ENCODE measurements at regions not wholly inside any gene's neighbourhood (a gene's known extent, or its start where the extent isn't known, plus 50 kb on each side); places are given as distances from the start of the nearest gene placed in this dataset.
"Not testable (repeated sequence)": the region's sequence is repeated elsewhere in the genome, so short reads cannot be mapped to it uniquely, and the experiment has no call there.

DNA sequence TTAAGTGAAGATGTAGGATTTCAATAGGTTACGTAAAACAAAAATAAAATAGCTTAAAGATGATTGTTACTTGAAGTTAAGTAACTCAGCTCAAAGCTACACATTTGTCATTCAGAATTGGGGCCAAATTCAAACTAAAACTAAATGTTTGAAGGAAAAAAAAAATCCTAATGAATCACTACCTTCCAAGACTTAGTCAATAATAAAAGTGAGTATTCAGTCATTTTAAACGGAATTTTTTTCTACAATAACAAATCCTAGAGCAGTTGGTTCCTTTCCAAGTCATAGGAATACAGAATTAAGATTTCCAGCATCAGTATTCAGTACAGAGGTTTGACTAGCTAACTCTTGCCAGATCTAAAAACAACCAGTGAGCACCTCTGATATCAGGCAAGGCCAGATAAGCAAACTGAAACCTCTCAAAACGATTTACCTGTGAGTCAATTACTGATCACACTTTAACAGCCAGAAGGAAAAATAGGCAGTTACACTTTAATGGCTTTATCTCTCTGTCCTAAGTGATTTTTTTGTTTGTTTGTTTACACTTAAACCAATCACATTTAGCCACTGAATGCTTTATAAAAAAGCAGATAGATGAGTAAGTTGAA, 669.8 kb upstream of the ANKRD30A start:
- DNase-seq: no peak

DNA sequence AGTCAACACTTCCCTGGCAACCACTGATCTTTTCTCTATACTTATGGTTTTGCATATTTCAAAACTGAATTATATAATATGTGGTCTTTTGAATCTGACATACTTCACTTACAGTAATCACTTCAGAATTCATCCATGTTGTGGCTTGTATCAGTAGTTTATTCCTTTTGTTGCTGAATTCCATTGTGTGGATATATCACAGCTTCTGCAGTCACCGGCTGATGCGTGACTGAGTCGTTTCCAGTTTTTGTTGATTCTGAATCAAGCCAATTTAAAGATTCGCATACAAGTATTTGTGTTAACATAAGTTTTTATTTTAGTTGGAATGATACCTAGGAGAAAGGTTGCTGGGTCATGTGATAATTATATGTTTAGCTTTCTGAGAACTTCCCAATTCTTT, 672.5 kb upstream of the ANKRD30A start:
- DNase-seq: no peak

DNA sequence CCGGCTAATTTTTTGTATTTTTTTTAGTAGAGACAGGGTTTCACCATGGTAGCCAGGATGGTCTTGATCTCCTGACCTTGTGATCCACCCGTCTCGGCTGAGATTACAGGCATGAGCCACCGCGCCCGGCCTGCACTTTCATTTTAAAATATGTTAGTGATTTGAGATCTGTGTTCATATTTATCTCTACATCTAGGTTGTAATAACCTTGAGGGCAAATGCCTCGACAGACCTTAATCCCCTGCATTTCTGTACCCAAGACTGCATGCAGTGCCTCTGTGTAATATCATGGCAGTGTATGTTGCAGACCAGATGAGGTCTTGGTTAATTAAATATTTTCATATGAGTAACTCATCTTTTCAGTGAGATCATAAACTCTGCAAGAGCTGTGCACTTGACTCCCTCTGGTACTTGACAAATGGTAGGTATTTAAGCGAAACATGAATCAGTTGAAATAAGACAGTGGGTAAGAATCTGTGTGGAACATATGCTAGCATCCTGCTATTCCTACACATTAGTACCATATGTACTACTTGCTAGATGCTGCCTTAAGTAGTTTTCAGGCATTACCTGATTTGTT, 673.9 kb upstream of the ANKRD30A start:
- DNase-seq: no peak

DNA sequence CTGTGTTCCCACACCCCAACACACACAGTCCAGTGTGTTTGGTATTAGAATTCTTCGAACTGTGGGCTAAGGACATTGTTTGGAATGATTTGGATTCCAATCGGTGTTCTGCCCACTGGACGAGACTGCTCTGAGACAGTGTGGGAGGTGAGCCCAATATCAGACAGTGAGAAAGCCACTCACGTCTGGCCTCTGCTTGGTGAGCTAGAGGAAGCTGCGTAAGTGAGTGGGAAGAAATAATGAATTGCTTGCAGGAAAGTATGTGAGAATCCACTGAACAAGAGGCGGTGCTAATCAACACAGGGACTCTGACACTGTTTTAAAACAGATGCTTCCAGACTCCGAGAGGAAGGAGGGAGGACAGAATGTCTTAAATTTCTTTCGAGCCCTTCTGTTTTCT, 675.0 kb upstream of the ANKRD30A start:
- DNase-seq: peak in 1 of 56 donors; percentile 5

DNA sequence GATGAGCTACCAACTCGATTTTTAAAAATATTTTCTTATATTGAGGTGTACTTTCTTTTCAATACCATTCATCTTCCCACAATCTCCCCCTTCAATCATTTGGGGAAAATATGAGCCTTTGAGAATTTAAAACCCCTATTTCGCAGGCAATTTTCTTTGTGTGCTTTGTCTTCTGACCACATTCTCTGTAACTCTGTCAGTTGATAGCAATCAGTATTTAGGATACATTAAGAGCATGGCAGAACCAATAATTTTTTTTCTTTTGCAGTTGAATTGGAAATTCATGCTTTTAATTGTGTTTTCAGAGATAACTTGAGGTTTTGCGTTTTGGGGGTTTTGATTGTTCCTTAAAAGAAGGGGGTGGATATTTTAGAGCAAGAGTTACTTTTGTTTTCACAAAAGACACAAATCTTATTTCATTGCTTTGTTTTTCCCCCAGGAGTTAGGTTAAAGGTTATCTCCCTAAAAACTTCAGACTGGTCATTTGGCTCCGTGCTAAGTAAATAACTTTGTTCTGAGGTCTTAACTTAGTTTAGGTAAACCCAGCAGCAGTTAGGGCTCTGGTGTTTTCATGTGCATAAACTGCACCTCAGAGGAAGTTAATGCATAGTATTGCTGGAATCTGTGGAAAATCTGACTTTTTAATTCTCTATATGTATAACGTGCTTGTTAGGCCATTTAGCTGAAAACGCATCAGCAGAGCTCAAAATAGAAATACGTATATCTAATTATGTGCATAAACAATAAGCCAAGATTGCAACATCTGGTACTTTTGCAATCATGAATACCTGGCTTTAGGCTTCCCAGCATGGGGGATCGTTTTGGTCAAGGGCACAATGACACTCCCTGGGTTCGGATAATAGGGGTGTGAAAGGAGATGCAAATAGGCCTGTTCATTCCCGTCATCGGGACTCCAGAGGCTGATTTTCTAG, 676.4 kb upstream of the ANKRD30A start:
- no peak for DNase-seq

DNA sequence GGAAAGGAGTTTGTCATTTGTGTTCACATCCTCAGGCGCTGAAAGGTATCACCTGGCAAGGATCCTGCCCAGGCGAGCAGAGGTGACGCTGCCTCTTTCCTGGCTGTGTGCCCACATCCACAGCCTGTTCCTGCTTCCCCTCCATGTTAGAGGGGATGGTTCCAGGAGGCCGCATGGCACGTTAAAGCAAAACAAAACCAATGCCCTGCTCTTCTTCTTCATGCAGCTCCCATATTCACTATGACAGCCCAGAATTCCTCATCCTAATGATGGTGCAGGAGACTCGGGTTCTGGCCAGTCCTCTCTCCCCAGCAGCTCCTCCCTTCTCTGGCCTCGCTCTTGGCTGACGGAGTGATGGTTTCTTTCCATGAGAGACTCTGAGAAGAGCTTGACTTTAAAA, 678.5 kb upstream of the ANKRD30A start:
- no peak for DNase-seq

DNA sequence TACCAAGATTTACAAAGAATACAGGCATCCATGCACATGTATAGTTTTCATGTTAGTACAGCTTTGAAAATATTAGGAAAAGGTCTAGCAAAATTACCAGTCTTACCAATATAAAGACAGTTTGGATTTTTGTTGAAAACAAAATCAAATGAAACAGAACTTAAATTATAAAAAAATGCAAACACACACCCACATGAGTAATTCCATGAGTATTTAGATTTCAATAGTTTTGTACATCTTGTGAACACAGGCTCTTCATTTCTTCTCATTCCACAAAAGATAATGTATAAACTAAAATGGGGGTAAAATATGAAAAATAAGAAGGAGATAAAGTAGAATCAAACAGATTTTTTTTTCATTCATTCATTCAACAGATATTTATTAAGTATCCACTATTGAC, 682.2 kb upstream of the ANKRD30A start:
- DNase-seq: no peak

DNA sequence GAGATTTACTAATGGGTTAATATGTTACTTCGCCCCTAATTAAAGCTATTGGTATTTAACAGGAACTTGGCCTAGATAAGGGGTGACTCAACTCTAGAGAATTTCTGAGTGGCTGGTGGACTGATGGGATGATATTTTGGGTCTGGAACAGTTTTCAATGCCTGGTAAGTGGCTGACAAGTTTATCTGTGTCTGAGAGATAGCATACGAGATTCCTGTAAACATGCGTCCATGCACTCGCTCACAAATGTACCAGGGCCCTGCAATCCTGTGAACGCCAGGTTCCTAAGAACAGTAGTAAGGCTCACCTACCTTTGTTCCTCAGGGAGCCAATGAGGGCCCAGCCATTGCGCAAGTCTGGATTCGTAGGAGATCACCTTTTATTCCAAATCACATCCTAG, 683.8 kb upstream of the ANKRD30A start:
- no peak for DNase-seq

DNA sequence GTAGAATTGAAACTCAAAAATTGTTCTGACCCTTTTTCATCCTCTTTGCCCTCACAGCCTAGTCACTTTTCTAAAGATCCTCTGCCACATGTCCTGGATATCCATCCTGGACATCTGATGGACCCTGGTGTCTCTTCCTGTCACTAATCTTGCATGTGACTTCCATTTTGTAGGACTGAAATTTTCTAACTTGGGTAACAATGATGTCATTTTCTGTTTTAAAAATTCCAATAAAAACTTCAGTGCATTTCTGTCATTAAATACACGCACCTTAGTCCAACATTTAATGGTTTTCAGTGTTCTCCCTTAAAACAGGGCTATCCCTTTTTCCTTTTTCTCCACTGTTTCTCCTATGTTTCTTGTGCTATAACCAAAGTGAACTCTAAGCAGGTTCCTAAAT, 684.9 kb upstream of the ANKRD30A start:
- no peak for DNase-seq

DNA sequence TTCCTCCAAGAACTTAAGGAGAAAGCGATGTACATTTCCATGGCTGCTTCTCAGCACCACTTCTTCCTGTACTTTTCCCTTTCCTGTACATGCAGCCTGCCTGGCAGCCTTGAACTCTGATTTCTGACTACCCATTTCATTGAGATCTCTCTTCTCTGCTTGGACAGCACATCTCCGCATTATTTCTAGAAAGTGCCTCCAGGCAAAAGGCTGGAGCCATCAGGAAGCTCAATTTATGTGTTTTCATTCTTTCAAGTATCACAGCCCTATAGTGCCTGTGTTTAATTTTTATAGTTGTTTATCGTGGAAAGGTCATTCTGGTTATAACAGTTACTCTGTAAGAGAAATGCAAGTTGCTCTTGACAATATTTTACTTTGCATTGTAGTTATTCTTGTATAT, 688.0 kb upstream of the ANKRD30A start:
- DNase-seq: no peak

DNA sequence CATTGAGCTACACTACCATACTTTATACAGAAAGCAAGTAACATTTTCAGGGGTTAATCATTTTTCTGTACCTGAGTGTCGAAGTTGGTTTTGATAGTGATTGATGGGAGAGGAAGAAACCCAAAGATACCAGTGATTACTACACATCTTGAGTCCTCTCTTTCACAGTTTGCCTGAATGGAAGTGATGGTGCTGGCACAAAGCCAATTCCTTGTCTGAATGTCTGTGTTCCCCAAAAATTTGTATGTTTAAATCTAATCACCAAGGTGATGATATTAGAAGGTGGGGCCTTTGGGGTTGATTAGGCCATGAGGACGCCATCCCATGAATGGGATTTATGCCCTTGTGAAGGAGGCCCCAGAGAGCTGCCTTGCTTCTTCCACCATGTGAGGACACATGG, 696.9 kb upstream of the ANKRD30A start:
- DNase-seq: no peak

DNA sequence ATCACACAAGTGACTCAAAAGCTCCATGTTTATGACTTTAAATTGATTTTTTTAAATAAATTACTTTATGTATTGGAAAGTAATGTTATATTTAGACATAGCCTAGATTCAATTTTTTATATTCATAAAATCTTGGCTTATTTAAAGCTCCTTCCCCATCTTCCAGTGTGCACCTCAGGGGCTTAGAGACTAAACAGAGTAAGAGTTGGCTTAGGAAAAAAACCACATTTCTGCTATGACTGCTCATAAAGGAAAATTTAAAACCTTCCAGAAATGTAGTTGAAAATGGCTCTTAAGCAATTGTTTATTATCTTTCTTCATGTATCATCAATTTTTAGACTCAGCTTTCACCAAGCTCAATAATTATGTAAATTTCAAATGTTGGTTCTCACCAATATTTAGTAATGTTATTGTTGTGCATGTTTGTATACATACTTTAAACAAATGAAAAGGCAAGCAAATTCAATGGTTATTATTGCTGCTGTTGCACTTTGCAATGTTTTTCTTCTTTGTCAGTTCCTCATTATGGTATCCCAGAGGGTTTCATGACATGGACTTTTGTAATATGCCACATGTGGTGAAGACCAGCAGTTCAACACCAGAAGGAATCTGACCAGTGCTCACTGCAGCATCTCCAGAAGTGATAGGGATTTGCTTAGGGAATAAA, 700.1 kb upstream of the ANKRD30A start:
- DNase-seq: no peak

DNA sequence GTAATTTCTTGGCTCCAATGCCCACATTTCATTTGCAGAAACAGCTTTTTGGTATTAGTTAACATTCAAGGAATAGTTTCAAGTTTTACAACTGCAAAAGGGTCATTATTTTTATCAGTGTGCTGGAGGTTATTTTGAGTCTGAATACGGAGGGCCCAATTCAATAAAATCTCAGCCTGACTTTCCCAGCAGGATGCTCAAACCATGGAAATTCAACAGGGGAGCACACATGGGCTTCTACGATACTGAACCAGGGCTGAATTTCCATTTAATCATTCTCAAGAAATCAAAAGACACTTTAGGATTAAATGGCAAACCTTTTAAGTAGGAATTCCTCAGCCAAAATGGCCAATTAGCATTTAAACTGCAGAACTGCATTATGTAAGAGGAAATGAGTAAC, 700.9 kb upstream of the ANKRD30A start:
- no peak for DNase-seq

DNA sequence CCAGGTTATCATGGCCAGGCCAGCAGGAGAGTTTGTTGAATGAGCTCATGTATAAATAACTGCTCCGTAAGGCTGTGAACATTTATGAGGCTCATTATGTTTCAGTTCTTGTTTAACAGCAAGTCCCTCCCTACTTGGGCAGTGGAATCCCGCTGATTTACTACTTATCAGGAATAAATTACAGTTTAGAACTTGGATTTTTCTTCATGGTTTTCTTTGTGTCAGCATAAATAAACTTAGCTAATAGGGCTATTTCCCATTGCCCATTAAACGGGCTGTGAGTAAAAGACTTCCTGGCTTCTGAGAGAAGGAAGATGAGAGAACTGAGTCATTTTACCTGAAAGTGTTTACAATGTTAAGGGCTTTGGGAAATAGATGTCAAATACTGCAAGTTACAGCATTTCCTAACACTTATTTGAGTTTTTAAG, 701.6 kb upstream of the ANKRD30A start:
- no peak for DNase-seq

DNA sequence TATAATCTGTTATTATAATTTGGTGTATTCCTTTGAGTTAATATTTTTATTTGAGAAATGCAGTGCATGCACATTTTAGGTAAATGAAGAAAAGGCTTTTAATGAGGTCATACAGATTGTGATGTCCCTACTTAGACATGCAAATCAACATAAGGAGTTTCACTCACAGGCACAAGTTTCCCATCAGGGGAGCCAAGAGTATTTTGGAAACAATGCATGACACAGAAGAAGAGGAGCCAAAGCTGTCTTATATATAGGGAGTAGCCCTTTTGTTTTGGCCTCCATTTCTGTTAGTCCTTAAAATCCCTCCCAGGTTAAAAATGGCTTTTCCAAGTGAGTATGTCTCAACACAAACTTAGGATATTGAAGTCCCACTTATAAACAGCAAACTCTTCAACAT, 703.4 kb upstream of the ANKRD30A start:
- DNase-seq: no peak

DNA sequence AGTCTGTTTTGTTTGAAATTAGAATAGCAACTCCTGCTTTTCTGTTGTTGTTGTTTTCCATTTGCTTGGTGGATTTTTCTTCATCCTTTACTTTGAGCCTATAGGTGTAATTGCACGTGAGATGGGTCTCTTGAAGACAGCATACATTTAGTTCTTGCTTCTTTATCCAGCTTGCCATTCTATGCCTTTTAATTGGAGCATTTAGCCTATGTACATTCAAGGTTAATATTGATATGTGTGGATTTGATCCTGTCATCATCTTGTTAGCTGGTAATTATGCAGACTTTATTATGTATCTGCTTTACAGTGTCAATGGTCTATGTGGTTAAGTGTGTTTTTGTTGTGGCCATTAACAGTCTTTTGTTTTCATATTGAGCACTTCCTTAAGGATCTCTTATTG, 708.9 kb upstream of the ANKRD30A start:
- DNase-seq: no peak

DNA sequence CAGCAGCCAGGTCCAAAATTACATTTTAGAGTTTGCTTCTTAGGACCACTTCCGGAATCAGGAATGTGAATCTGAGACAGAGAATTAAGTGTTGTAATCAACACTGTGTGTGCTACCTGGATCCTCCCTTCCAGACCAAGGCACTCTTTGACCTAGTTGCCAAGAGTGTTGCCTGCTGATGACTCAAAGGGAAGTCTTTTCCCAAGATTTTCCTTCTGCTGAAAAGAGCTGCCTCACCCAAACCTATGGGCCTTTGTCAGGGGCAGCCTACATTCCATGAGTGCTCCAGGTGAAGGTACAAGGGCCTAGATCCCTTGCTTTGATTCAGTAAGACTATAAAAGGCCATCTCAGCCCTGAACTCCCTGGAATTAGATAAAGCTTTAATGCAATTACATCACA, 712.5 kb upstream of the ANKRD30A start:
- no peak for DNase-seq

DNA sequence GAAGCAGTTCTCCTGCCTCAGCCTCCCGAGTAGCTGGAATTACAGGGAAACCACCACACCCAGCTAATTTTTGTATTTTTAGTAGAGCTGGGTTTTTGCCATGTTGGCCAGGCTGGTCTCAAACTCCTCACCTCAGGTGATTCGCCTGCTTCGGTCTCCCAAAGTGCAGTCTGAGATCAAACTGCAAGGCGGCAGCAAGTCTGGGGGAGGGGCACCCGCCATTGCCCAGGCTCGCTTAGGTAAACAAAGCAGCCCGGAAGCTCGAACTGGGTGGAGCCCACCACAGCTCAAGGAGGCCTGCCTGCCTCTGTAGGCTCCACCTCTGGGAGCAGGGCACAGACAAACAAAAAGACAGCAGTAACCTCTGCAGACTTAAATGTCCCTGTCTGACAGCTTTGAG, 725.2 kb upstream of the ANKRD30A start:
- DNase-seq: not testable (repeated sequence)

DNA sequence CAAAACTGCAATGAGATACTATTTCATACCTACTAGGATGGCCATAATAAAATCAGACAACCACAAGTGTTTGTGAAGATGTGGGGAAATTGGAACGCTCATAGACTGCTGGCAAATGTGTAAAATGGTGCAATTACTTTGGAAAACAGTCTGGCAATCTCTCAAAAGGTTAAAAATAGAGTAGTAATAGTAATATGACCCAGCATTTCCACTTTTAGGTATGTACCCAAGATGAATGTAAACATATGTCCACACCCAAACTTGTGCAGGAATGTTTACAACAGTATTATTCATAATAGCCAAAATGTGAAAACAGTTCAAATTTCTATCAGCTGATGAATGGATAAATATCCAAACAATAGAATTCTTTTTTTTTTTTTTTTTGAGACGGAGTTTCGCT, 731.6 kb upstream of the ANKRD30A start:
- no peak for DNase-seq

DNA sequence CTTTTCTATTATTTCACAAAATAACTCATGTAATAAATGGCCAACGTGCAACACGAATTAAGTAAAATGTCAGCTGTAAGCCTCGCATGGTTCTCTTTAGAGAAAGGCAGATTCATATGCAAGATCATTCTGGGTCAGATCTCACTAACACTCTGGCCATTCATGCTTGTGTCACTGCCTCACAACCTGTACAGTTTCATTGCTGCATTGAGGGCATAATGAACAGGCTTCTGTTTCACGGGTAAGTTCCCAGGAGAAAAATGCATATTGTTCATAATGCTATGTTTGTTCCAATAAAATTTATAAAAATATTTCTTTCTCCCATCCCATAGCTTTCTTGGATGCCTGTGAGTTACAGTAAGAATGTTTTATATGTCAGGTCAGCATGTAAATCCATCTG, 734.0 kb upstream of the ANKRD30A start:
- DNase-seq: no peak

DNA sequence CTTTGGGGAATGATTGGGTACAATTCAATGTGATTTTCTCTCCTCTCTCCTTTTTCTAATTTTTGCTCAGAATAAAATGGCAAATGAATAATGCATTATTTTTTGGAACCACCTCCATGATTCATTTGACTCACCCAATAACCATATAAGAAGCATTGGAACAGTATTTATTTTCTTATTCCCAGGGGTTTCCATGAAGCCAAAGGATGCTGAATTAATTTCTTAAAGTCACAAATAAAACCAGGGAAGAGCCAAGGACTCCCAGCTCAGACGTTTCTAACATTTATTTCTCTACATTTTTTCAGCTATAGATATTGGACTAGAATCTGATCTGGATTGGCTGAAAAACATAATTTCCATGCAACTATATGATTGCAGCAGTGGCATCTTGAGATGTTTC, 735.2 kb upstream of the ANKRD30A start:
- no peak for DNase-seq

DNA sequence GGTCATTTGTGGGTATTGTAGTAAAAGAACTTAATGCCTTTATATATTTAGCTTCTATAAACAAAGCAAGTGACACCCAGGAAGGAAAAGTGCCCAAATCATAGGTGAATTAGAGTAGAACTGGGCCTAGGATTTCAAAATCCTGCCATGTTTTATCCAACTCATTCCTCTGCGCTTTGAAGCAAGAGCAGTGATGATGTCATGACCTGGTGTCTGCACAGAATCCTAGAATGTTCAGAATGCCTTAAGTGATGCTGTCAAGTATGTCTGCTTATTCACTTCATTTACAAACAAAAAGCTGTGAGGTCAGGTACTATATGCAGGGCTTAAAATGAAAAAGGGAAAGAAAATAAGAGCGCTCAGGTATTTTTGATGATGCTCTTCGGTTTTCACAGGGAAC, 737.2 kb upstream of the ANKRD30A start:
- DNase-seq: no peak
